Loucy (cell line): ENCODE measurements at regions not wholly inside any gene's neighbourhood (a gene's known extent, or its start where the extent isn't known, plus 50 kb on each side); places are given as distances from the start of the nearest gene placed in this dataset.

Source experiments
- CTCF ChIP-seq: fragments of 200-600 bp; sonication (generic); conservative IDR thresholded peaks from 2 replicates; pipeline ENCODE4 v1.5.1; 2014; ENCODE audit warnings: mild to moderate bottlenecking, antibody characterized with exemption, low read length
- EZH2phosphoT487 ChIP-seq: fragments of 200-600 bp; IDR thresholded peaks from 2 replicates; pipeline ENCODE4 v1.6.1; 2018; ENCODE audit warnings: antibody characterized with exemption, mild to moderate bottlenecking, moderate library complexity, borderline replicate concordance

- TF ChIP-seq CTCF = no peak
- no peak for TF ChIP-seq EZH2phosphoT487
Observed at GRCh38 chr18:47316924-47317323, 65.5 kb upstream of the SKOR2 start.
